Right hindlimb (tissue), 1 donor: ENCODE measurements at regions not wholly inside any gene's neighbourhood (a gene's known extent, or its start where the extent isn't known, plus 50 kb on each side); places are given as distances from the start of the nearest gene placed in this dataset.

Source experiments
- DNase-seq: peaks from one replicate; pipeline ENCODE4 v3.0.0-alpha.2; 2018

- no peak for DNase-seq
These were observed 829.3 kb upstream of the IGFBP3 start for GRCh38 chr7:46750321-46750865.

GRCh38 chr7:46747869-46748576 lies 827.0 kb upstream of the IGFBP3 start:
- DNase-seq, result no peak

- DNase-seq, result no peak
These were observed 825.9 kb upstream of the IGFBP3 start for GRCh38 chr7:46746695-46747687.

GRCh38 chr7:46745707-46746090 lies 824.6 kb upstream of the IGFBP3 start:
- no peak for DNase-seq

GRCh38 chr7:46744957-46745706 lies 824.1 kb upstream of the IGFBP3 start:
- DNase-seq, result no peak

- no peak for DNase-seq
These were observed 821.5 kb upstream of the IGFBP3 start for GRCh38 chr7:46742601-46743000.

GRCh38 chr7:46741938-46742540 lies 821.0 kb upstream of the IGFBP3 start:
- DNase-seq, result no peak

GRCh38 chr7:46741181-46741580 lies 820.1 kb upstream of the IGFBP3 start:
- DNase-seq, result no peak

GRCh38 chr7:46739518-46740234 lies 818.6 kb upstream of the IGFBP3 start:
- DNase-seq, result peak; percentile 38

GRCh38 chr7:46738796-46739195 lies 817.7 kb upstream of the IGFBP3 start:
- peak; percentile 29 for DNase-seq

GRCh38 chr7:46738165-46738564 lies 817.1 kb upstream of the IGFBP3 start:
- DNase-seq, result no peak

GRCh38 chr7:46725838-46726237 lies 804.8 kb upstream of the IGFBP3 start:
- no peak for DNase-seq

GRCh38 chr7:46725136-46725535 lies 804.1 kb upstream of the IGFBP3 start:
- DNase-seq, result no peak

- no peak for DNase-seq
These were observed 802.7 kb upstream of the IGFBP3 start for GRCh38 chr7:46723742-46724141.

- DNase-seq, result no peak
These were observed 801.9 kb upstream of the IGFBP3 start for GRCh38 chr7:46723003-46723402.

GRCh38 chr7:46720761-46721160 lies 799.7 kb upstream of the IGFBP3 start:
- DNase-seq, result no peak

- no peak for DNase-seq
These were observed 798.5 kb upstream of the IGFBP3 start for GRCh38 chr7:46719616-46720015.

- no peak for DNase-seq
These were observed 795.9 kb upstream of the IGFBP3 start for GRCh38 chr7:46716926-46717325.

GRCh38 chr7:46715579-46715978 lies 794.5 kb upstream of the IGFBP3 start:
- DNase-seq, result no peak

- DNase-seq, result no peak
These were observed 793.8 kb upstream of the IGFBP3 start for GRCh38 chr7:46714904-46715303.

- DNase-seq, result no peak
These were observed 793.0 kb upstream of the IGFBP3 start for GRCh38 chr7:46713868-46714596.
